Neural progenitor cell (in vitro differentiated cells): ENCODE measurements at regions not wholly inside any gene's neighbourhood (a gene's known extent, or its start where the extent isn't known, plus 50 kb on each side); places are given as distances from the start of the nearest gene placed in this dataset.

Experiments used
- CTCF ChIP-seq: fragments of 200-600 bp; sonication (generic); IDR thresholded peaks from 2 replicates; pipeline ENCODE4 v1.5.1; 2017; ENCODE audit warnings: antibody characterized with exemption, mild to moderate bottlenecking
- EZH2 ChIP-seq: fragments of 200-600 bp; sonication (generic); IDR thresholded peaks from 2 replicates; pipeline ENCODE4 v1.6.1; 2017; ENCODE audit warnings: antibody characterized with exemption, mild to moderate bottlenecking, moderate library complexity
- EZH2phosphoT487 ChIP-seq: fragments of 200-600 bp; sonication (generic); IDR thresholded peaks from 2 replicates; pipeline ENCODE4 v1.6.1; 2017; ENCODE audit warnings: antibody characterized with exemption

- no peak for TF ChIP-seq CTCF
- no peak for TF ChIP-seq EZH2
- no peak for TF ChIP-seq EZH2phosphoT487
These were observed 82.8 kb upstream of the TLE1 start for GRCh38 chr9:81772144-81772543.
